ENCODE measurements at regions not wholly inside any gene's neighbourhood (a gene's known extent, or its start where the extent isn't known, plus 50 kb on each side); places are given as distances from the start of the nearest gene placed in this dataset.

DNA sequence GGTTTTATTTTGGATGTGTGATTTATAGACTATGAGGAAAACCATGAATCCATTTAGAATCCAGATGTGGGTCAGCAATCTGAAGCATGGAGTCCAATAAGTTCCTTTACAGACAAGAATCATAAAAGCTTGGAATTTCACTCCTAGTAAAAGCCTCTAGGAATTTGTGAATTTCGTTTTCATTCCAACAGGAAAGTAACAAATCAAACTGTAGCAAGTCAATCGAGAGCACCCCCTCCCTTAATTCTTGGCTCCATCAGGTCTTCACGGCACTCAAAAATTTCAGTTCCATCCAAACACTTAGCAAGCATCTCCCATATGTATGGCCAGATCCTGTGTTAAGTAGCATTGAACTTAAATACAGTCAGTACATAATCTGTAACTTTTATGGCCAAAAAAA, 143.6 kb upstream of the POU2AF2 start:
- Histone ChIP-seq H3K36me3 (no peaks in the 10 kb centered on the region), H3K27me3 (ENCODE audit: insufficient read depth, low read depth, severe bottlenecking) (no peaks in the 10 kb centered on the region), H3K9me3 (ENCODE audit: severe bottlenecking) (no peaks in the 10 kb centered on the region), H3K27ac (no peak overlapping the region), H3K4me3 (ENCODE audit: low read depth, low read length) (no peak overlapping the region)
- no peak for DNase-seq
- TF ChIP-seq, protein P1, sequence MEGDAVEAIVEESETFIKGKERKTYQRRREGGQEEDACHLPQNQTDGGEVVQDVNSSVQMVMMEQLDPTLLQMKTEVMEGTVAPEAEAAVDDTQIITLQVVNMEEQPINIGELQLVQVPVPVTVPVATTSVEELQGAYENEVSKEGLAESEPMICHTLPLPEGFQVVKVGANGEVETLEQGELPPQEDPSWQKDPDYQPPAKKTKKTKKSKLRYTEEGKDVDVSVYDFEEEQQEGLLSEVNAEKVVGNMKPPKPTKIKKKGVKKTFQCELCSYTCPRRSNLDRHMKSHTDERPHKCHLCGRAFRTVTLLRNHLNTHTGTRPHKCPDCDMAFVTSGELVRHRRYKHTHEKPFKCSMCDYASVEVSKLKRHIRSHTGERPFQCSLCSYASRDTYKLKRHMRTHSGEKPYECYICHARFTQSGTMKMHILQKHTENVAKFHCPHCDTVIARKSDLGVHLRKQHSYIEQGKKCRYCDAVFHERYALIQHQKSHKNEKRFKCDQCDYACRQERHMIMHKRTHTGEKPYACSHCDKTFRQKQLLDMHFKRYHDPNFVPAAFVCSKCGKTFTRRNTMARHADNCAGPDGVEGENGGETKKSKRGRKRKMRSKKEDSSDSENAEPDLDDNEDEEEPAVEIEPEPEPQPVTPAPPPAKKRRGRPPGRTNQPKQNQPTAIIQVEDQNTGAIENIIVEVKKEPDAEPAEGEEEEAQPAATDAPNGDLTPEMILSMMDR (IDR thresholded peaks at IDR 0.05; ENCODE audit: low read depth, low read length): no peak

DNA sequence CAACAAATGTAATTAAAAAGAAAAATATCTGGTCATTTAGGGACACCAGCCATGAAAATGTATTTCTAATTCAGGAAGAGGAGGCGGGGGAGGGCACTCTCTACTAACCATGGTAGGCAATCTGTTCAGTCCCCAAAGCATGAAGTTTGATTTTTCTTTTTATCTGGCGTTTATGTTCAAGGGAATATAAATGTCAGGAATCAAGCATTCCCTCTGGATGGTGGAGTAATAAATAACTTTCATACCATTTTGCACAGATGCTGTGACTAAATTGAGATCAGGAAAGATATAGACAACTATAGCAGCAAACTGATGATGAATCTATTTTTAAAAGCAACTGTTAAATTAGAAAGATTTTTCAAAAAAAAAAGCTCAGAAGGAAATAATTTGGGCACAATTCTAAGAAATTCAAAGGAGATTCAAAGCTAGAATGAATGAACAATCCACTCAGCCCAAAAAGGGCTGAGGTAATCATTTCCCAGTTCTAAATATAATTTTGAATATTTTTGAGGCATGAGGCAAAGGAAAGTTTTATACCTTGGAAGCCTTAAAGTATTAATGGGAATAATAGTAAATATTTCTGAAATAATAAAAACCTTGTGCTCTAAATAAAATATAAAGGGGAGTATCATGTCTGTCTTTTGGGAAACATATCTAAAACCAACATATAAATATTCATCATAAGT, 146.4 kb upstream of the POU2AF2 start:
- Histone ChIP-seq H3K9me3 (ENCODE audit: severe bottlenecking) (no peaks in the 10 kb centered on the region), H3K36me3 (no peaks in the 10 kb centered on the region), H3K27me3 (ENCODE audit: insufficient read depth, low read depth, severe bottlenecking) (no peaks in the 10 kb centered on the region), H3K4me3 (ENCODE audit: low read depth, low read length) (no peak overlapping the region), H3K27ac (no peak overlapping the region)
- TF ChIP-seq, protein P1 (IDR thresholded peaks at IDR 0.05; ENCODE audit: low read depth, low read length): no peak
- DNase-seq: no peak

GRCh38 chr11:111098091-111098490, 147.4 kb upstream of the POU2AF2 start:
- no peaks in the 10 kb centered on the region for H3K9me3 ChIP-seq (ENCODE audit: severe bottlenecking)
- no peaks in the 10 kb centered on the region for H3K36me3 ChIP-seq
- TF ChIP-seq, protein P1 (IDR thresholded peaks at IDR 0.05; ENCODE audit: low read depth, low read length): no peak
- no peak overlapping the region for H3K4me3 ChIP-seq (ENCODE audit: low read depth, low read length)
- no peaks in the 10 kb centered on the region for H3K27me3 ChIP-seq (ENCODE audit: insufficient read depth, low read depth, severe bottlenecking)
- no peak overlapping the region for H3K27ac ChIP-seq
- DNase-seq: no peak

DNA sequence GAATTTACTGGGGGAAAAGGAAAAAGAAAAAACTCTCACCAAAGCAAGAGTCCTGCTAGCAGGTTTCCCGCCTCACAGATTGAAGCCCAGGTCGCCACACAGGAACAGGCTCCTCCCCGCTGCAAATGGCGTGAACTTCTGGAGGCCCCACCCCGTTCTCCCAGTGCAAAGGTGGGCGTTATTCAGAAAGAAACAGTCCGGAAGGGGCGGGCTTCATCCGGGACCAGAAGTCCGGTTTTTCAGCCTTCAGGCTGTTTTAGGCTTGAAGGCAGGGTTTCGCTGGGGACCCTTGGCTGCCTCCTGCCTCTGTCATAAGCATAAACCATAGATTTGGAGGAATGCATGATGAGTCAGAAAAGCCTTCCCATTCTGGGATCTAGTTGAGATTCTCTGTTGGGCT, 148.3 kb upstream of the POU2AF2 start:
- Histone ChIP-seq H3K27ac (no peak overlapping the region), H3K27me3 (ENCODE audit: insufficient read depth, low read depth, severe bottlenecking) (no peaks in the 10 kb centered on the region), H3K4me3 (ENCODE audit: low read depth, low read length) (no peak overlapping the region), H3K36me3 (no peaks in the 10 kb centered on the region), H3K9me3 (ENCODE audit: severe bottlenecking) (no peaks in the 10 kb centered on the region)
- TF ChIP-seq, protein P1 (IDR thresholded peaks at IDR 0.05; ENCODE audit: low read depth, low read length): no peak
- no peak for DNase-seq

DNA sequence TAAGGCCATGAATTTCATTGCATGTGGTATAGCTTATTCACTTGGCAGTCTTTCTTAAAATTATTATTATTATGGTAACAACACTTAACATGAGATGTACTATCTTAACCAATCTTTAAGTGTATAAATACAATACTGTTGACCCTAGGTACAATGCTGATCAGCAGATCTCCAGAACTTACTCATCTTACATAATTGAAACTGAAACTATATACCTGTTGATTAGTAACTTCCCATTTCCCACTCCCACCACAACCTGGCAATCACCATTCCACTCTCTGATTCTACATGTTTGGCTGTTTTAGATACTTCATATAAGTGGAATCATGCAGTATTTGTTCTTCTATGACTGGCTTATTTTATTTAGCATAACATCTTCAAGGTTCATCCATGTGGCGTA, 150.2 kb upstream of the POU2AF2 start:
- H3K36me3 ChIP-seq: no peaks in the 10 kb centered on the region
- TF ChIP-seq, protein P1 (IDR thresholded peaks at IDR 0.05; ENCODE audit: low read depth, low read length): no peak
- no peak overlapping the region for H3K4me3 ChIP-seq (ENCODE audit: low read depth, low read length)
- peaks cover 6% of the 10 kb centered on the region for H3K9me3 ChIP-seq (ENCODE audit: severe bottlenecking)
- no peaks in the 10 kb centered on the region for H3K27me3 ChIP-seq (ENCODE audit: insufficient read depth, low read depth, severe bottlenecking)
- no peak overlapping the region for H3K27ac ChIP-seq
- no peak for DNase-seq

DNA sequence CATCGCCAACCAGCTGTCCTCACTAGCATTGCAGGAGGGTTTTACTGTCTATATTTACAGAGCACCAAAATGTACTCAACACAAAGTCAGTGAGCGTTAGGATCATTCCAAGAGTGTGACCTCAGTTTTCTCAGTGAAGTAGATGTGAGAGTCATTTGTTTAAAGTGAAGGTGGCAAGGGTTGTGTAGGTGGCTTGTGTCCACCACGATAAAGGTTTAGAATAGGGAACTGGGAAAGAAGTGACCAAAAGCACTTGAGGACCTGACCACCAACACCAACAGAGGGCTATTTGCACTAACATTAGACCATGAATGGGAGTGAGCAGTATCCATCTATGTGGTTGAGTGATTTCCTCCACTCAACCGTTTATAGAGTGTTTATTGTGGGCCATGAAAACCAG, 152.5 kb upstream of the POU2AF2 start:
- H3K9me3 ChIP-seq (ENCODE audit: severe bottlenecking): peaks cover 8% of the 10 kb centered on the region
- DNase-seq: no peak
- no peaks in the 10 kb centered on the region for H3K27me3 ChIP-seq (ENCODE audit: insufficient read depth, low read depth, severe bottlenecking)
- TF ChIP-seq, protein P1 (IDR thresholded peaks at IDR 0.05; ENCODE audit: low read depth, low read length): no peak
- H3K4me3 ChIP-seq (ENCODE audit: low read depth, low read length): no peak overlapping the region
- H3K27ac ChIP-seq: no peak overlapping the region
- no peaks in the 10 kb centered on the region for H3K36me3 ChIP-seq
